Loucy (cell line): ENCODE measurements at regions not wholly inside any gene's neighbourhood (a gene's known extent, or its start where the extent isn't known, plus 50 kb on each side); places are given as distances from the start of the nearest gene placed in this dataset.

Experiments used
- H2AFZ ChIP-seq: fragments of 200-600 bp; sonication (generic); 2 replicates; pipeline ENCODE4 v1.6.0; 2016; ENCODE audit warnings: antibody characterized with exemption, mild to moderate bottlenecking, low read length, moderate library complexity
- H3F3A ChIP-seq: fragments of 200-600 bp; 2 replicates; pipeline ENCODE4 v1.6.0; 2016; ENCODE audit warnings: antibody characterized with exemption, low read depth, mild to moderate bottlenecking
- H3K27me3 ChIP-seq: fragments of 200-600 bp; sonication (generic); 2 replicates; pipeline ENCODE4 v1.6.1; 2014; ENCODE audit warnings: low read length, mild to moderate bottlenecking; ENCODE audit not compliant: insufficient read depth, poor library complexity, severe bottlenecking
- H3K36me3 ChIP-seq: fragments of 200-600 bp; sonication (generic); 2 replicates; pipeline ENCODE4 v1.6.1; 2016; ENCODE audit warnings: low read length; ENCODE audit not compliant: insufficient read depth
- H3K4me1 ChIP-seq: fragments of 200-600 bp; sonication (generic); 2 replicates; pipeline ENCODE4 v1.5.1; 2014; ENCODE audit warnings: low read length, mild to moderate bottlenecking; ENCODE audit not compliant: insufficient read depth, poor library complexity, severe bottlenecking
- H3K4me2 ChIP-seq: fragments of 200-600 bp; sonication (generic); 2 replicates; pipeline ENCODE4 v1.6.0; 2014; ENCODE audit warnings: antibody characterized with exemption, low read length, low read depth, mild to moderate bottlenecking; ENCODE audit not compliant: poor library complexity, severe bottlenecking
- H3K4me3 ChIP-seq: fragments of 200-600 bp; sonication (generic); 2 replicates; pipeline ENCODE4 v1.5.1; 2014; ENCODE audit warnings: low read length, mild to moderate bottlenecking, mixed read lengths; ENCODE audit not compliant: poor library complexity, severe bottlenecking
- H3K79me2 ChIP-seq: fragments of 200-600 bp; sonication (generic); 2 replicates; pipeline ENCODE4 v1.6.1; 2014; ENCODE audit warnings: low read length; ENCODE audit not compliant: insufficient read depth
- H3K9ac ChIP-seq: fragments of 200-600 bp; sonication (generic); 2 replicates; pipeline ENCODE4 v1.6.0; 2014; ENCODE audit warnings: mild to moderate bottlenecking, low read depth, low read length, moderate library complexity; ENCODE audit not compliant: poor library complexity, severe bottlenecking
- H3K9me2 ChIP-seq: fragments of 200-600 bp; sonication (generic); replicated peaks from 2 replicates; pipeline ENCODE4 v1.6.1; 2016; ENCODE audit warnings: low read depth, low read length, mixed read lengths
- H3K9me3 ChIP-seq: fragments of 200-600 bp; sonication (generic); 2 replicates; pipeline ENCODE4 v1.6.1; 2014; ENCODE audit warnings: mild to moderate bottlenecking, antibody characterized with exemption, low read length, low read depth; ENCODE audit not compliant: insufficient read depth
- H4K20me1 ChIP-seq: fragments of 200-600 bp; sonication (generic); 2 replicates; pipeline ENCODE4 v1.6.0; 2014; ENCODE audit warnings: antibody characterized with exemption, low read length, mild to moderate bottlenecking; ENCODE audit not compliant: insufficient read depth, poor library complexity, severe bottlenecking
- CTCF ChIP-seq: fragments of 200-600 bp; sonication (generic); conservative IDR thresholded peaks from 2 replicates; pipeline ENCODE4 v1.5.1; 2014; ENCODE audit warnings: mild to moderate bottlenecking, antibody characterized with exemption, low read length
- EZH2phosphoT487 ChIP-seq: fragments of 200-600 bp; IDR thresholded peaks from 2 replicates; pipeline ENCODE4 v1.6.1; 2018; ENCODE audit warnings: antibody characterized with exemption, mild to moderate bottlenecking, moderate library complexity, borderline replicate concordance

GRCh38 chr13:29948244-29948643 lies 97.8 kb upstream of the UBL3 start:
- Histone ChIP-seq H3K36me3 (no peaks in the 10 kb centered on the region), H2AFZ (no peak overlapping the region), H4K20me1 (no peaks in the 10 kb centered on the region), H3K79me2 (no peaks in the 10 kb centered on the region), H3K4me3 (no peak overlapping the region), H3K9ac (no peak overlapping the region), H3K9me3 (no peaks in the 10 kb centered on the region), H3K4me2 (no peak overlapping the region), H3K27me3 (no peaks in the 10 kb centered on the region), H3K9me2 (no peaks in the 10 kb centered on the region), H3K4me1 (no peaks in the 10 kb centered on the region), H3F3A (no peaks in the 10 kb centered on the region)
- TF ChIP-seq EZH2phosphoT487 (no peak), CTCF (no peak)

GRCh38 chr13:29947839-29948238 lies 97.4 kb upstream of the UBL3 start:
- Histone ChIP-seq H3K9me2 (no peaks in the 10 kb centered on the region), H4K20me1 (no peaks in the 10 kb centered on the region), H3K4me1 (no peaks in the 10 kb centered on the region), H3K27me3 (no peaks in the 10 kb centered on the region), H3K4me3 (no peak overlapping the region), H3K79me2 (no peaks in the 10 kb centered on the region), H3K9me3 (no peaks in the 10 kb centered on the region), H3K9ac (no peak overlapping the region), H3F3A (no peaks in the 10 kb centered on the region), H3K36me3 (no peaks in the 10 kb centered on the region), H3K4me2 (no peak overlapping the region), H2AFZ (no peak overlapping the region)
- TF ChIP-seq EZH2phosphoT487 (no peak), CTCF (no peak)

DNA sequence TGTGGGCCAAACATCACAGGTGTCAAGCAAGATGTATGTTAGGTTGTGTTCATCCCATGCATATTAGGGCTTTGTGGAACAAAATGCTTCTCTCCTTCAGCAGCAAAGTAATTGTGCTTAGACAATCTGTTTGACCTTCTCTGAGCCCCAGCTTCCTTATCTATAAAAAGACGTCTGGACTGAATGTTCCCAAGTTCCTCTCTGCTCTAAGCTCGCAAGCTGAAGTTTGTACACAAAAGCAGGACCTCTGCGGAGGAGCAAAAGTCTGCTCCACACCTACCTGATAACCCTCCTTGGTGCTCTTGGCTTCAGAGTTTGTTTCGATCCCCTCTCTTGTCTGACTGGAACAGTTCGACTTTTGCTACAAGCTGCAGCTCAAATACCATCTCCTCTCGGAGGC lies 95.7 kb upstream of the UBL3 start:
- Histone ChIP-seq H3K9ac (no peak overlapping the region), H3K4me1 (no peaks in the 10 kb centered on the region), H3K9me2 (no peaks in the 10 kb centered on the region)

GRCh38 chr13:29943686-29944085 lies 93.3 kb upstream of the UBL3 start:
- Histone ChIP-seq H3F3A (no peaks in the 10 kb centered on the region), H3K9me3 (no peaks in the 10 kb centered on the region), H3K4me2 (no peak overlapping the region), H3K9me2 (no peaks in the 10 kb centered on the region), H3K9ac (no peak overlapping the region), H3K27me3 (no peaks in the 10 kb centered on the region), H4K20me1 (no peaks in the 10 kb centered on the region), H3K4me1 (no peaks in the 10 kb centered on the region), H3K36me3 (no peaks in the 10 kb centered on the region), H2AFZ (no peak overlapping the region), H3K79me2 (no peaks in the 10 kb centered on the region), H3K4me3 (no peak overlapping the region)
- TF ChIP-seq CTCF (no peak), EZH2phosphoT487 (no peak)

More for the DNA sequence above, 95.7 kb upstream of the UBL3 start:
- Histone ChIP-seq H3K79me2 (no peaks in the 10 kb centered on the region), H3K4me2 (no peak overlapping the region), H4K20me1 (no peaks in the 10 kb centered on the region), H3F3A (no peaks in the 10 kb centered on the region), H3K4me3 (no peak overlapping the region), H2AFZ (no peak overlapping the region), H3K36me3 (no peaks in the 10 kb centered on the region), H3K27me3 (no peaks in the 10 kb centered on the region), H3K9me3 (no peaks in the 10 kb centered on the region)
- no peak for TF ChIP-seq EZH2phosphoT487
